Hematopoietic multipotent progenitor cell treated with erythropoietin and hydrocortisone succinate and interleukin-3 and kit ligand, for 6 days (in vitro differentiated cells): ENCODE measurements at regions not wholly inside any gene's neighbourhood (a gene's known extent, or its start where the extent isn't known, plus 50 kb on each side); places are given as distances from the start of the nearest gene placed in this dataset.
A peak's percentile ranks its signal among the peaks of the same experiment; 100 is the strongest.

ENCODE experiments used
- DNase-seq: peaks from one replicate; pipeline ENCODE4 v3.0.0-alpha.2; 2015

GRCh38 chr5:155303120-155303519 is 289.6 kb downstream of the KIF4B start:
- peak; percentile 8 for DNase-seq

DNA sequence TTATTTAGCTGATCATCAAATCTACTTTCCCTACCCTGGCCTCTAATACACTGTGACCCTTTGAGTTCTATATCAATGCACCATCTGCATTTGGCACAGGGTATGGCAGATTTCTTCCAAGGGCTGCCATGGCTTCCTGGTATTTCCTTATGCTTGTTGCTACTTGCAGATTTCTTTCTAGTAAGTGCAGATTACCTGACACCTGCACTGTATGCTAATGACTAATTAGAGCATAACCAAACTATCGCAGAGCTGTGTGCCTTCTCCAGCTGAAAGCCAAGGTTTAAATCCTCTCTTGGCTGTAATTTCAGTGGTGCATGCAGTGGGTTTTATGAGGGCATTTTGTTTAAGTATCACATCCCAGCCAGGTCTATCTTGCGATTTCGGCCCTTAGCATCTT is 293.7 kb downstream of the KIF4B start:
- no peak for DNase-seq

DNA sequence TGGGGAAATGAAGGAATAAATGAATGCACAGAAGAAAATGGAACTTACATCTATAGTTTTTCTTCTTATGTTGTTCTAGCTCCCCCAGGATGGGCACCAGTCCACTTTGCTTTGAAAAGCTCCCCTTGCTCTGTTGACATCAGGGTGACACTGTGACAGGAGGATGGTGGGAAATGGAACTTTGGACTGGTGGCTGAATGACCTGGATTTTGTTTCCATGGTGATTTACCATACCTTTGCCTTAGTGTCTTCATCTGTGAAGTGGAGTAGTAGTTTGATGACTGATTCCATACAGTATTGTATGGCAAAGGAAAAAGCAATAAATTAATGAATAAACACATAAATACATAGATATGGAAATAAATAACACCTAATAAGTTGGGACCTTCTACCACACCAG is 294.7 kb downstream of the KIF4B start:
- no peak for DNase-seq

GRCh38 chr5:155309021-155309746 is 295.6 kb downstream of the KIF4B start:
- no peak for DNase-seq

- DNase-seq, result no peak
Observed at GRCh38 chr5:155311721-155312120, 298.2 kb downstream of the KIF4B start.

- no peak for DNase-seq
Observed at GRCh38 chr5:155313518-155313917, 300.0 kb downstream of the KIF4B start.

- DNase-seq, result no peak
Observed at GRCh38 chr5:155316070-155316714, 302.6 kb downstream of the KIF4B start.

GRCh38 chr5:155332618-155333017 is 319.1 kb downstream of the KIF4B start:
- DNase-seq, result no peak

- no peak for DNase-seq
Observed at GRCh38 chr5:155342956-155343355, 329.4 kb downstream of the KIF4B start.

DNA sequence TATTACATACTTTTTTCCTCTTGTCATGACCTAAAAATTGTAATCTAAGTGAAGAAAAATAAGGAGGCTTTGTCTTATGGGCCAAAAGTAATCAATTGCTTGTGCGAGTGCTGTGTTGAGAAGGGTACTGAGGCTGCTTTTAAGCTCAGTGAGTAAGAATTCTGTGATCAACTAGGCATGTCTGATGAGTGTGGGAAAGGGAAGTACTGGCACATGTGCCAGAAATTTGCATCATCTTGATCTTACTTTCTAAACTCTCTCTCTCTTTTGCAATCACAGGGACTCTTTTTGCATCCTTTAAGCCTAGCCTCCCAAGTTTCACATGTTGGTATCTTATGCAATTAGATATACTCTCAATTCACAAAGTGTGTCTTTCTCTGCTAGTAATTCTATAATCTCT is 329.9 kb downstream of the KIF4B start:
- no peak for DNase-seq

GRCh38 chr5:155353231-155353630 is 339.7 kb downstream of the KIF4B start:
- no peak for DNase-seq

DNA sequence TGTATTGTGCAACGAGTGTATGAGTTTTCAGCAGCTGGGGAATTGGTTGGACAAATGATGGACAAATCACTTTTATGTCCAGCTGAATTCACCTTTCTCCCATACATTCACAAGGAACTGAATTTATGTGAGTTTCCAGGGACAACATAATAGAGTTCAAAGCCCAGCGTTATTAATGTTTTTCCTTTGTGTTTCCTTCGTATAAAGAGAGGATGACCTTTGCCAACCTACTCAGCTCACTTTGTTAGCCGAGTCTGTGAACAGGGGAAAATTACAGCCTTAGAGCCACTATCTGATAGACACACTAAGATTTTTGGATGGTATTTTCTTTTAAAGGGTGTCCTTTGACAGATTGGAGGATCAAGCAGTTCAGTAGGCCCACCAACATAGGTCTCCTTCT is 352.5 kb downstream of the KIF4B start:
- no peak for DNase-seq

GRCh38 chr5:155367841-155368240 is 354.3 kb downstream of the KIF4B start:
- no peak for DNase-seq

DNA sequence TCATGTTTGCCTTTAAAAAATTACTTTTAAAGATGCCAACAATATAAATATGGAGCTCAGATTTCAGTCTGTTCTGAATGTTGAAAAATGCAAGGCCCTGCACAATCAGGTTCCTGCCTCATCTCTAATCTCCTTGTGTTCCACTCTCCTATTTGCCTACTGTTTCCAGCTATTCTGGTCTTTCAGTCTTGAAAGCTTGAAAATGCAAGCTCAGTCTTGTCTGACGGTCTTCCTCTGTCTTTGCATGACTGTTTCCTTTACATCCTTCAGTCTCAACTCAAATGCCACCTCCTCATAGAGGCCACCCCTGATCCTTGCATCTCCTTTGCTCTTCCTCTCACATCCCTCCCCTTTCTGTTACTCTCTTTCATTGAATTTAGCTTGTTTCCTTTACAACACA is 354.9 kb downstream of the KIF4B start:
- no peak for DNase-seq

DNA sequence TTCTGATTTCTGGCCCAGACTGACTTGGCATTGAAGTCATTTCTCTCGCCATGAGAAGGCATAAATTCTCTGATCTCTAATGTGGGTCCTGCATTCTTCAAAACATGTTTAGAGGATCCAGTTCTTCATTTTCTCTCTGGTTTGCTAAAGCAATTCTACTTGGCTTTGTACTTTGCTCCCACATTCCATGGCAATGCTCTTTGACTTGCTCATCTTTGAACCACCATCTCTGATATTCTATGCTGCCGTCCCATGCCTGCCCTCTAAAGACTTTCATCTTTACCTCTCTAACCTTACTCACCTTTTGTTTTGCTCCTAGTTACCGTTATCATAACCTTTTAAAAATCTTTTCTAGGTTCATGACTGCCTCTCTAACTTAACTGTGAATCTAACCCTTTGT is 366.9 kb downstream of the KIF4B start:
- DNase-seq, result no peak

DNA sequence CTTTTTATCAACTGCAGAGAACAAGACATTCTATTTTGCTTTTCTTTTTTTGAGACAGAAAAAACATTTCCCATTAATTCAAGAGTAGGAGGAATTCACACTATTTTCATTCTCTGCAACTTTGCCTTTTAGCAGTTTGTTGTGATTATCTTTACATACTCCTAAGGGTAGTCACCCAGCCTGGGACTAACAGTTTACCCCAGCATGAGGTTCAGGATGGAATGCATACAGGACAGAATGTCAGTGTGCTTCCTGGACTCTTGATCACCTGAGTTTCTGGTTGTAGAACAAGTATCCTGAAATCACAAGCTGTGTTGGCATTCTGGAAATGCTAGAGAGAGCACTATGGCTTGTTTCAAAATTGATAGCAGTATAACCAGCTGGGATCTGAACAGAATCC is 368.1 kb downstream of the KIF4B start:
- no peak for DNase-seq

GRCh38 chr5:155389498-155389897 is 375.9 kb downstream of the KIF4B start:
- DNase-seq, result no peak

- DNase-seq, result no peak
Observed at GRCh38 chr5:155394727-155395126, 381.2 kb downstream of the KIF4B start.

DNA sequence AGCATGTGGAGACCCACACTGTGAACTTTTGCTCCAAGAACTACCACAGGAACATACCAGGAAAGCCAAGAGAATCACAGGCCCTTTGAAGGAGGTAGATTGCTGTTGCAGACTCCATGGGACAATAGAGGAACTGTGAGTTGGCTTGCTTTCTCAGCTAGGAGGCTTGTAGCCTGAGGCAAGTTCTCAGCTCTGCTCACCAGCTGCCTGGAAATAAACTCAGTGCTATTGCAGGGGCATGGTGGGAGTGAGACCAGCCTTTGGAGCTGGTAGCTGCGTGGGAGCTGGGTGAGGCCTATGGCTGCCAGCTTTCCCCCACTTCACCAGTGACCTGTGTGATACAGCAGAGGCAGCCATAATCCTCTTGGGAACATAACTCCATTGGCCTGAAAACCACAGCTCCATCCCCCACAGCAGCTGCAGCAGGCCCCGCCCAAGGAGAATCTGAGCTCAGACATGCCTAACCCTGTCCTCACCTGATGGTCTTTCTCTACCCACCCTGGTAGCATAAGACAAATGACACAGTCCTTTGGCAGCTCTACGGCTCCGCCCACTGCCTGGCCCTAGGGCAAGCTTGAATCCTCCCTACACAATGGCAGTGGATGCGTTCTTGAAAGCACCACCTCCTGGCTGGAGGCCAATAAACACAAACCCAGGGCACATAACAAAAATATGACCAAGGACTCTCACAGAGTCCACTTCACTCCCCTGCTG is 389.5 kb downstream of the KIF4B start:
- no peak for DNase-seq

DNA sequence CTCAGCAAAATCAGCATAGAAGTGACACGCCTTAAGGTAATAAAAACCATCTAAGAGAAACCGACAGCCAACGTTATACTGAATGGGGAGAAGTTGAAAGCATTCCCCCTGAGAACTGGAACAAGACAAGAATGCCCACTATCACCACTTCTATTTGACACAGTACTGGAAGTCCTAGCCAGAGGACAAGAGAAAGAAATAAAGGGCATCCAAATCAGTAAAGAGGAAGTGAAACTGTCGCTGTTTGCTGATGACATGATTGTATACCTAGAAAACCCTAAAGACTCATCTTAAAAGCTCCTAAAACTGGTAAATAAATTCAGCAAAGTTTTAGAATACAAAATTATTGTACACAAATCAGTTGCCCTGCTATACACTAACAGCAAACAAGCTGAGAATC is 393.3 kb downstream of the KIF4B start:
- no peak for DNase-seq

DNA sequence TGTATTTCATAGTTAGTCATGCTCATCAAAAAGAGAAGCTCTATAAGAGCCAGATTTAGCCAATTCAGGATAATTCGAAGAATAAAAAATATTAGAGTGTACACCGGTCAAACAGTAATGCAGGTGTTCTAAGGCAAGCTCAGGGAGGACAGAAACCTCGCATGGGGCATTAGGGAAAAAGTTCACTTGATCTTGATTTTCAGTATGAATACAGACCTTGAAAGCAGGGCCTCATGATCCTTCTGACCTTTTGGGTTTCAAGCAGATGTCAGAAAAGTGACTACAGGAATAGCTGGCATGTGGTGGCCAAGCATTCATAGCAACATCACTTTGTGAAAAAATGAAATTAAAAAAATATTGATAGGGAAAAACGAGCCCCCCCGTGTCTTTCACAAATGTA is 394.9 kb downstream of the KIF4B start:
- DNase-seq, result no peak

GRCh38 chr5:155416765-155417164 is 403.2 kb downstream of the KIF4B start:
- no peak for DNase-seq

DNA sequence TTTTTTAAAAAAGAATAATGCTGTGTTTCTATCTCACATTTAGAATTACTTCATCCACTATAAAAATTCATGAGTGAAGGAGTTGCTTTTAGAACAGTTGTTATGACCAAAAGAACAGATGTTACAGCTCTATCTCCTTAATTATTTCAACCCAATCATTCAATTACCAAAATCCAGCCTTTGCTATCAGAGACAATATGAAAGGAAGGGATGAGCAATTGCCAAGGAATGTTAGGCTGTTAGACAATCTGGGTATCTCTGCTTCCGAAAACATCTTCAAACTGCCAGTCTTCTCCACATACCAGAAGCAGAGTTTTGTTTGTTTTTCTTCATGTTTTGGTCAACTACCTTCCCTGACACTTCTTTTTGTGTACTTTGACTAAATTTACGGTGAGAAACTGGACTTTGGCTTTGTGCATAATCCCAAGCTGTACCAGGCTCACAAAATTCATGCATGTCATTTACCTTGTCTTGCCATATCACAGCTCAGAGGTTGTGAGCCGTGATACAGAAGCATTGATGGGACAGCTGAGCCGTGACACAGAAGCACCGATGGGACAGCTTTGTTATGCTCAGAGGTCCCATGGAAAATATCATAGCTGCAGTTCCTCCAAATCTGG is 405.5 kb downstream of the KIF4B start:
- DNase-seq, result no peak

DNA sequence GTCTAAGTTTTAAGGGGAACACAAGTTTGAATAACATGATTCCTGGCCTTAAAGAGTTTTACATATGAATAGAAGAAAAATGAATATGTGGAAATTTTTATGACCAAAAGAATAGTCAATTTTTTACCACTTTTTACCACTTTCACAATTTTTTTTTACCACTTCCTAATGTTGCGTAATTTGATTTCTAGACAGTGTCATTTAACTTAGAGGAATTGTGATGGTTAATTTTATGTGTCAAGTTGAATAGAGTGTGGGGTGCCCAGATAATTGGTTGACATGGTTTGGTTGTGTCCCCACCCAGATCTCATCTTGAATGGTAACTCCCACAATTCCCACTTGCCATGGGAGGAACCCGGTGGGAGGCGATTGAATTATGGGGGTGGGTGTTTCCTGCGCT is 416.6 kb downstream of the KIF4B start:
- no peak for DNase-seq
